SK-N-MC (cell line): ENCODE measurements at regions not wholly inside any gene's neighbourhood (a gene's known extent, or its start where the extent isn't known, plus 50 kb on each side); places are given as distances from the start of the nearest gene placed in this dataset.

ENCODE experiments used
- EZH2 ChIP-seq: fragments of 200-600 bp; sonication (generic); IDR thresholded peaks from one replicate; pipeline ENCODE4 v1.6.1; 2017; ENCODE audit warnings: antibody characterized with exemption
- FOXP2 ChIP-seq: optimal IDR thresholded peaks from 2 replicates; pipeline ENCODE3; 2011; ENCODE audit warnings: mild to moderate bottlenecking, moderate library complexity; ENCODE audit not compliant: insufficient read depth; ENCODE audit errors: extremely low read length, control extremely low read depth
- POLR2AphosphoS5 ChIP-seq: IDR thresholded peaks from 2 replicates; pipeline ENCODE4 v1.6.1; 2012; ENCODE audit warnings: mild to moderate bottlenecking, low read depth, low read length, borderline replicate concordance

DNA sequence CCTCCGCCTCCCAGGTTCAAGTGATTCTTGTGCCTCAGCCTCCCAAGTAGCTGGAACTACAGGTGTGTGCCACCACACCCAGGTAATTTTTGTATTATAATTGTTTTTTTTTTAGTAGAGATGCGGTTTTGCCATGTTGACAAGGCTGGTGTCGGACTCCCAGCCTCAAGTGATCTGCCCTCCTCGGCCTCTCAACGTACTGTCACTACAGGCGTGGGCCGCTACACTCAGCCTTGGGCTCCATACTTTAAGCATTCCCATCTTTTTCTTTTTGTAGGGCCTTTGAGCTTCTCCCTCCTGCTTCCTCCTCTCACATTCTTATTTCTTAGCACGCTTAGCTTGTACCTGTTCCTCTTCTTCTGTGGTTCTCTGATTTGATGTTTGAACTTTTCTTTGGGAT is 62.8 kb downstream of the SERPINA3 start:
- TF ChIP-seq POLR2AphosphoS5 (no peak), EZH2 (no peak), FOXP2 (no peak)
